CD4-positive, alpha-beta T cell treated with Interleukin-6 for 4 hours (primary cell): ENCODE measurements at regions not wholly inside any gene's neighbourhood (a gene's known extent, or its start where the extent isn't known, plus 50 kb on each side); places are given as distances from the start of the nearest gene placed in this dataset.

Experiments
- DNase-seq: peaks from one replicate; pipeline ENCODE4 v3.0.0-alpha.2; 2020; ENCODE audit warnings: mixed read lengths

DNA sequence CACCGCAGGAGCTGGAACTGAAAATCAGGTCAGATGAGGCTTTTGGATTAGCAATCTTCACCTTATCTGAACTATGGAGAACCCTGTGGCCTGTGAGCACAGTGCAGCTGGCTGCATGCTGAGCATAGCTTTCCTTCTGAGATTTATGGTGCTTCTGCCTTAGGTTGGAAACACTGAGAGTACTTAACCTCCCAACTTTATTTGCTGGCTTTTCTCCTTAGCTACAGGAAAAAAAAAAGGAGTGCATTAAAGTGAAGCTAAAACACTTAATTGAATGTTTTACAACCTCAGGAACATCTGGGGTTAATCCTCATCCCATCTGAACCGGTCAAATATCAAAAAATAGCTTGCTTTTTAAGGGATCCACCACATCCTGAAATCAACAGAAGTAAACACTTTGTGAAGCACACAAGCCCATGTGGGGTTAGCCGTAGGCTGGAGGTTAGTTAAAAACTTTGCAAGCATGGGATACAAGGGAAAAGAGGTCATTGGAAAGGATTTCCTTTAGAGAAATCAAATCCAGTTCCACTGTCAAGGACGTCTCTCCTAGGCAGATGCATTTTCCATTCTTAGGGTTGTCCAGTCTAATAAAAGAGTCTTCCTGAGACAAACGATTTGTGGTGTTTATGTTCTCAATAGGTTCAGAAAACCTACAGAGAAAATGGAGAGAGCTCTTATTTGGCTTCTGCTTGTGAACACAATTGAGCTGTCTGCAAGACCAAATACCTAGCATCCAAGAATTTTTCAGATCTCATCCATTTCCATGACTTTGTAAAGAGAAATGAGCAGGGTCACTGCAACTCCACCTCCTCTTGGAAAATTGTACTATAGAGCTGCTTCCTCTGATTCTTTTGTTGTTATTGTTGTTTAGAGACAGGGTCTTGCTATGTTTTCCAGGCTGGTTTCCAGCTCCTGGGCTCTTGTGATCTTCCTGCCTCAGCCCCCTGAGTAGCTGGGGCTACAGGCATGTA, 470.4 kb upstream of the IGFBP3 start:
- no peak for DNase-seq

DNA sequence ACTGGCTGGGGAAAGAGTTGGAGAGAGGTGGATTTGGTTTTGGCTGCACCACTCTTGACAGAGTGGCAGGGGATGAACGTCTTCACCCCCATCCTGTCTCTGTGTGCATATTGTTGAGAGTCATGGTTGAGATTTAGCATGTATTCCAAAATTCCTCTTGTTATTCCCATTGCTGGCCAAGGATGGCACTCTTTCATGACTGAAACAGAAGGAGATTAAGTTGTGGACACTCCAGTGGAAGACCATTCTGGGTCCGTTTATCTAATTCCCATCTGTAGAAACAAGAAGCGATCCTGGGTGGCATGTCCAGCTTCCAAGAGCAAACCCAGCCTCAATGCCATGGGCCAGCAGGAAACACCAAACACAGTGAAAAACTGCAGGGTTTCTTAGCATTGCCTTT, 469.0 kb upstream of the IGFBP3 start:
- no peak for DNase-seq

DNA sequence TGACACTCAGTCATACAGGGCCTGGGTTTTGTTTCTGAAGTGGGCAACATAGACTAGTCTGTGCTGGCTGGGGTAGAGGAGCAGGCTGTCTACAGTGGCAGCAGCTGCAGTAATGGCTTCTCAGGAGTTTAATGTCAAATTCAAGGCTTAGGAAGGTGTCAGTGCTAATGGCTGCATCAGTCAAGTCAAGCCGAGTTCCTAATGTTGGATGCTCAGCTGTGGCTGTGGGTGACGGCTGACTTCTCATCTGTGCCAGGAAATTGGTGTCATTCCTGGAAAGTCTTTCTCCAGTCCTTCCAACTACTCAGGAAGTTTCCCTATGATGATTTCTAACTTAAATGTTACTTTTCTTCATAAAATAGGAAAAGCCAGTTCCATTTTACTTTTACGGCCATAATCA, 468.1 kb upstream of the IGFBP3 start:
- no peak for DNase-seq

DNA sequence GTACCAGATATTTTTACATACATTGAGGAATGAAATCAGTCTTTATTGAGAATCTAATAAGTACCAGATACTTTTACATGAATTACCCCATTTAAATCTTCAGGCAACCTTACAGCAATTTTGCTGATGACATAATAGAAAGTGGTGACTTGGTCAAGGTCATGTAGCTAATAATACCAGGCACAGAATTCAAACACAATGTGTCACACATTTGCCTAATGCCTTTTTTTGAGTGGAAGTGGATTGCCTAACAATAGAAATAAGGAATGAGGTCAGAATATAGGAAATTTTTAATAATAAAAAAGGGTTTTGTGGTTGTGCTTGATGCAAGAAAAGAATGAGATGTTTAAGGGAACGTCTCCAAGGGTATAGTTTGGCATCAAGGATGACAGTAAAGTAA, 466.6 kb upstream of the IGFBP3 start:
- DNase-seq = no peak

DNA sequence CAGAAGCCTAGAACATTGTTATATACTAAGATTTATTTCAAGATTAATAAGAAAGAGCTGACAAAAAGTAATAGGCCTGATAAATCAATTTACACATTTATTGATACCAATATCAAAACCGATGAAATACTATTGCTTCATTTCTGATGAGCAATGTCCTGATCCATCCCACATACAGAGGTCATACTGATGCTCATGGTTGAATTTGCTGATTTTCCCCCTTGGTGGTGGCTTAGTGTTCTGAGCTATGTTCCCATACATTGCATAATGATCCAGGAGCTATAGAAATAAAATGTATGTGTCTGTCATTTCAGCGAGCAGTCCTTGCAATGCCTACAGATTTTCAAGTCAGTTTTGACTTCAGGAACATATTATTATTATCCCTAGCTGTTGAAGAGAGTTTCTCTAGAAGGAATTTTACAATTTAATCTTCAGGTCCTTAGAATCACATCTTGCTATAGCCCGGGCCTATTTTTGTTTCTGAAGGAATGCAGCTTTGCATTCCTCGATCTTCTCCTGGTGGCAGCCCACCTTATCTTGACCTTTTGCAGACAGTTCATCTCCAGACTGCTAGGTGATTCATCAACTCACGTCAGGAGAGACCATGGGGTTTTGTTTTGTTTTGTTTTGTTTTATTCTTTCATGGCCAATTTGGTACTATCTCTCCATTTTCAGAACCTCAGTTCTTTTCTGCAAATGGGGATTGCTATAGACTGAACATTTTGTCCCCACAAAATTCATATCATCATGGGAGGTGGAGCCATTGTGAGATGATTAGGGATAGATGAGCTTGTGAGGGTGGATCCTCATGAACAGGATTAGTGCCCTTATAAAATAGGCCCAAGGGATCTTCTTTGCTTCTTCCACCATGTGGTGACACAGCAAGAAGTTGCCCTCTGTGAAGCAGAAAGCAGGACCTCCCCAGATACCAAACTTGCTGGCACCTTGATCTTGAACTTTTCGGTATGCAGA, 465.6 kb upstream of the IGFBP3 start:
- DNase-seq = no peak

DNA sequence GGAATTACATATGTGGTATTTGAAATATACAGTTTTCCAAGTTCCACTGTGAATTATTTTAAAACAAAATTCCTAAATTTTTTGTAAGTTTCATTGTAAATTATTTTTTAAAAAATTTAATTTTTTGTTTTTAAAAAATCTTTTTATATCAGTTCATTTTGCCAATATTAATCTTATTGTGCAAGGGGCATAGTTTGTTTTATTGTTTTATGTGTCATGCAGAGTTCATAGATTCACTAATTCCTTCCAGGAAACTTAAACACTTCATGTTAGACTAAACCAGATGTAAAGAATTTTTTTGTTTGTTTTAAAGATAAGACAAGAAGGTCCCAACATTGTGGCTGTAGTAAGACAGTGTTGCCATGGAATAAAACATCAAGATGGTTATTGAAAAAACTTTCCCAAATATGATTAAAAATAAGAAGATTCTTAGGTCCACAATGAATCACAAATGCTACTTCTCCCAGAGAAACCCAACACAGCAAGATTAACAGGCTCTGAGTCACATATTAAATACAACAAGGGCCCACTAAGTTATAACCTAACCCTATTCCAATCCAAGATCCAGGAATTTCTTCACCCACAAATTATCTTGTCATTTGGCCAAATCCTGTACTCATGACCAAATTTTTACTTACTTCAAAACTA, 464.7 kb upstream of the IGFBP3 start:
- DNase-seq = no peak

DNA sequence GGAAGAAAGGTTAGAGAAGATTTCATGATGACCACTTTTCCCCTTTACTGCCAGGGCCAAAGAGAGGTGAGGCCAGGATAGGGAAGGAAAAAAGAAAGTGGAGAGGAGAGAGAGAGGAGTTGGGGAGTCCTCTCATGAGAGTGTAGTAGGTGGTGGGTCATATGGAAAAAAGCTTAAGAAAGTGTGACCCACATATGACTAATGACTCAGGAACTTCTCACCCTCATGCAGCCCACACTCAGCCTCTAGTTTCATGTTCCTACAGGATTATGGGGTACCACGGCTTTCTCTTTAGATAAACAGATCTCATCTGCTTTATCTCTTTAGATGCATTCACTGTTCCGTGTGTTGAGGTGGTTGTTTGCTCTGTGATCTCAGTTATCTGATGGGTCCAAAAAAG, 462.5 kb upstream of the IGFBP3 start:
- no peak for DNase-seq

DNA sequence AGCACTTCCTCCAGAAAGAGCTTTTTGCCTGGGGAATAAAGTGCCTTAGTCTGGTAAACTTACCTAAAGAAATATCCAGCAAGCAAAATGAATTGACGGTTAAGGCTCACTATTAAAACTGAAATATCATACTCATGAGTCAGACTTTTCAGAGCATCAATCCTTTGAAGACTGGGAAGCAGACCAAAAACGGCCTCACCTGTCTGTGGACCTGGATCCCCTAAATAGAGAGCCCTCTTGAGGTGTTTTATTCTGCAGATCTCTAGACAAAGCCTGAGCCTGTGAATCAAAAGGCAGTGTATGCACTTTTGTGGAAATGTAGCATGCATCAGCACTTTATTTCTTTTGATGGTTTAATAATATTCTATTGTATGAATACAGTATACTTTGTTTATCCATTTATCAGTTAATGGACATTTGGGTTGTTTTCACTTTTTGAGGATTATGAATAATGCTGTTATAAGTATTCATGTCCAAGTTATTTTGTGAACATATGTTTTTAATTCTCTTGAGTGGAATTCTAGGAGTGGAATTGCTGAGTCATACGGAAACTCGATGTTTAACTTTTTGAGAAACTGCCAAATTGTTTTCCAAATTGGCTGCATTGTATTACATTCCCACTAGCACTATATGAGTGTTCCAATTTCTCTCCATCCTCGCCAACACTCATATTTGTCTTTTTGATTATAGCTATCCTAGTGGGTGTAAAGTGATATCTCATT, 449.0 kb upstream of the IGFBP3 start:
- no peak for DNase-seq

DNA sequence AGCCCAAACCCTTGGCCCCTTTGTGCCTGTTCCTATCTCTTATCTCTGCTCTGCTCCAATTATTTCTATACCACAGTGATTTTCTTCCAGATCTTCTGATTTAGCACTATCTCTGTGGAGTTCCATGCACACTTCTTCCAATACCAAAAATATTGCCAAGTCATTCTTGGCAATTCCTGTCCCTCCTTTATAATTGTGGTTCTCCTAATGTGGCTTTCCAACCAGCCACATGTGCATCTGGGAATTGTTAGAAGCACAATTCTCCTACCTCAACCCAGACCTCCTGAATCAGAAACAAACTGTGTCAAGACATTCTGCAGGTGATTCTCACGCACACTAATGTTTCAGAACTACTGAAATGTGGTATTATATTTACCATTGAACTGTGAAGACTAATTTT, 447.8 kb upstream of the IGFBP3 start:
- no peak for DNase-seq

DNA sequence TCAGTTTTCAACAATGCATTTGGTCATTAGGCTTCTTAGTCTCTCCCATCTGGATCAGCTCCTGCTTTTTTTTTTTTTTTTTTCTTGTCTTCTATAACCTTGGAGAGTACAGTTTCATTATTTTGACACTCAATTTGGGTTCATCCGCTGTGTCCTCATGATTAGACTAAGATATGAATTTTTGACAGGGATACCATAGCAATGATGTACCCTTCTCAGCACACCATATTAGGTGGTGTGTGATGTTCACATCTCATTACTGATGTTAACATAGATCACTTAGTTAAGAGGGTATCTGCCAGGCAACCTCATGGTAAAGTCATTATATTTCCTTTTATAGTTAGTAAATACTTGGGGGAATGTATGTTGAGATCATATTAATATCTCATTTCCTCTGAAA, 445.5 kb upstream of the IGFBP3 start:
- DNase-seq = no peak

DNA sequence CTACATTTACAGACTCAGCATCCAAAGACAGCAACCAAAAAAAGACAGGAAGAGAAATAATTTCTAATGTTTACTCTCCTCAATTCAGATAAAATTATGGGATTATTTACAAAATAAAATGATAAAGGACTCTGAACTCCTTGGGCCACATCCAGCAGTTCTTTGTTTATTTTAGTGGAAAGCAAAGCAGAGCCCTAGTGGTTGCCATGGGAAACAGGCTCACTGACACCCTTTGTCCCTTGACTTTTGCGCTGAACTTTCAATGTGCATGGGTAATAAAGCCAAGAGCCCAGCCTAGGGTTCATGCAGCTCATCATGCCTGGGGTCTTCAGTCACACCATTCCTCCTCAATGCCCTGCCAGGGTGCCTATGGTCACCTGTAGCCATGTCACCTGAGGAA, 442.6 kb upstream of the IGFBP3 start:
- no peak for DNase-seq

DNA sequence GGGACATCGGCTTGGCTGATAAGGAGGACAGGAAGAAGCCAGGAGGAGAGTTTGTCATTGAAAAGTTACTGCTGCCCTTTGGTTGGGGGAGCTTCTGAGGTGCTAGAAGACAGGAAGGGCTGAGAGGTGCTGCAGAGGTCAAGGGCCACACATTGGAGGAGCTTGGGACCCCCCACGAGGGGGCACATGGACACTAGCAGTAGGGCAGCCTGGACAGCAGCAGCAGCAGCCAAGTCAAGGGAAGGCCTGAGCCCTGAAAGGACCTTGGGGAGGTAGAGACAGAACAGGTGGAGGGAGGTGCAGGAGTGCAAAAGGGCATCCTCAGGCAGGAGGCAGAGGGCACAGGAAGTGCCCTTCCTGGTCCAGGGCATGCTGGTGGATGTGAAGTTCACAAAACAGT, 439.7 kb upstream of the IGFBP3 start:
- no peak for DNase-seq

DNA sequence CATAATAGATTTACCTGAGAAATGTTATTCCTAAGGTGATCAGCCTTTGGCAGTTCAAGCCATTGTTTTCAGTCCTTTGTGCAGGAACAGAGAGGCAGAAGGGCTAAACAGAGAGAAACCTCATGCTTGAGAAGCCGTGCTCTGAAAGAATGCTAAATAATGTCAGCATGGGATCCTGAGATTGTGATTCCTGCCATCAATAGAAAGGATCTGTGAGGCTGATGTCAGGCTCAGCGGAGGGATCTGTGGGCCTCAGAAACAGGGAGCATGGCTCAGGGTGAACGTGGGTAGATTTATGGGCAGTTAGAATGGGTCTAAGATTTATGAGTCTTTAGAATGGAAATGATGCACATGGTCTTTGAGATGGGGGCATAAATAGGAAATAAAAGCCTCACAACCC, 439.2 kb upstream of the IGFBP3 start:
- no peak for DNase-seq

DNA sequence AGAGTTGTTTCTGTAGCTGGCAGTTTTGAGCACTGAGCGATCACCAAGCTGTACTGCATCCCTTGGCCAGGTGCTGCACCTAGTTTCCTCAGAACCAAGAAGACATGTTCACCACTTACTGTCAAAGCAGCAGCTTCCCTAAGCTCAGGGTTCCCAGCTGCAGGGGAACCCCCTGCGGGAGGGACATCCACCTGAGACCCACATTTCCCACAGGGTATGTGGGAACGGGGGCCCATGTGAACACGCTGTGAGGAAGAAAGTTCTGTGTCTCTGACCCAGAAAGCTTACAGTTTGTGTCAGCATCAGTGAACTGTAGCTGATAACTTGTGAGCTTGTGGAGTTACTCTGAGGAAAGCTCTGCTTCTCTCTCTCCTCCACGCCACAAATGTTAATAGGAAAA, 436.8 kb upstream of the IGFBP3 start:
- DNase-seq = no peak

DNA sequence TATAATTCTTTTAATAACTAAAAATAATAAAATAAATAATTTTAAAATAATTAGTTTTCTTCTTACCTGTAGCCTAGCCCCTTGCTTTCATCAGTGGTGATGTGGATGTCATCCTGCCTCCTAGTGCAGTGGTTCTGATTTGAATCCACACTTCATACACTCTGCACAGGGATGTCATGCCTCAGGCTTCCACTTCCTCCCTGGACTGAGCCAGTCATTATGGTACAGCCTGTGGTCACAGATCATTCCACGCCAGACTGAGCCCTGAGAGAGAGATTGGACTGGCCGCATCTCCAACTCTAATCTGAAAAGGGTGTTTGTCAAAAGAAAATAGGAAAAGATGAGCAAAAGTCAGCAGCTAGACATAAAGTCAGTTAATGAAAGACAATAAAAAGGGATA, 436.2 kb upstream of the IGFBP3 start:
- no peak for DNase-seq

DNA sequence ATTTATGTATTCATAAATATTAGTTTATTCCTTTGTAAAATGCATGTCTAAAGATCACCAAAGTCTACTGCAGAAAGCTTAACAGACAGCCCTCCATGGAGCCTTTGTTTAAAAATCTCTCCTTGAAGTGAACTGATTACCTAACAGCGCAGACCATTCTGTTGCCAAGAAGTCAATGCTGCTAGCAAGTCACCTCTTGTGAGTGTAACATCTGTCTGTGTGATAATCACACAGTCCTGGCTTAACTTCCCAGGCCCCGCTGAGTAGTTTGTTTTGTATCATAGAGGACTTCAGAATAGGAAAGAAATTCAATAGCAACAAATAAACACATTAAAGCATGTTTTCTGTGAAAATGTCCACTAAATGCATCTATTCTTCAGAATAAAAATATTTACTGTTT, 435.3 kb upstream of the IGFBP3 start:
- no peak for DNase-seq

DNA sequence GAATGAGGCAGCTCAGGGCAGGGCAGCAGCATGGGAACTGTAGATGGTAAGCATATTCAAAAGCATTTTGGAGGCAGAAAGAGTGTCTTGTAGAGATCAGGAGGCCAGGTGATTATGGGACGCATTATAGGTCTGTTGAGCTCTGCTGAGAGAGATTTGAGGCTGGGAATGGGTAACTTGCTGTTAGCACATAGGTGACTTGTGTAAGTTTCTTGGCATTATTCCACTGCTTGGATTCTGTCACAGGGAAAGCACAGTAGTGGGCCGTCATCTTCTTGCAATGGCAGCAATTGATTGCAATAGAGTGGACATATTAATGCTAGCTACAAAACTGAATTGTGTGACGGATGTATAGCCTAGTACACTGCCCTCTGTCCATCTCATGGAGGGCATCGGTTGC, 434.3 kb upstream of the IGFBP3 start:
- no peak for DNase-seq

DNA sequence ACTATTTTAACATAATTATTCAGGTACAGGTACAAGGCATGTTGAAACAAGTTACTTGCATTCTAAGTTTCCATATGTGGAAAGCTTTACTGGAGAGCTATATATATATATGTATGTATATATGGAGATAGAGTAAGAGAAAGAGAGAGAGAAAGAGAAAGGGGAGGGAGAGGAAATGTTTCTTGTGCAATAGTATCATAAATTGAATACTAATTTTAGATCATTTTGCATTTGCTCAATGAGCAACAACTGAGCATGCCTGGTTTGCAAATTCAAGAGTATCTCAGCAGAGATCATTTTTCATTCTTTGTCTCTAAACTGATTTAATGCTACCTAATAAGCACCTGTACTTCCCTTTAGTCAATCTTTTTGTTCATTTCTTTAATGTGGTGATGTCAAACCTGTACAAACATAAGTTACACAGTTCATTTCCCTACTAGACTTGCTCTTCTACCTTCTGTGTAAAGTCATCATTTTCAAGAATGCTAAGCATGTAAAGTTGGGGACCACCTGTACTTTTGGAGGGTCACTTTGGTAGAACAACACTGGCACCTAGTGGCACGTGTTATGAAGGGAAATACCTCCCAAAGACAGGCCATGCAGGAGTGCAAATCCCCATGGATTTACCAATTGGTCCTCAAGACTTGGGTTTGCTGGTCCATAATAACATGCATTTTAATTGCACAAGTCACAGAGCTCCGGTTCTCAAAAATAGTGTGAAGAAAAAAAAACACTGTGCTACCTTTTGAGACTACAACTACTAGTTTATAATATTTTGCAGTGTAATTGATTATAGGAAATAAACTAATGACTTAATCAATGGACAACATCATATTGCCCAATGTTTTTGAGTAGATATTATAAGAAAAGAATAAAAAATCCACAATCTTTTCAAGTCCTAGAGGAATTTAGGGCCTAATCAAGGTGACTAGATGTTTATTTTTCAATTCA, 431.2 kb upstream of the IGFBP3 start:
- peak; percentile 13 for DNase-seq

DNA sequence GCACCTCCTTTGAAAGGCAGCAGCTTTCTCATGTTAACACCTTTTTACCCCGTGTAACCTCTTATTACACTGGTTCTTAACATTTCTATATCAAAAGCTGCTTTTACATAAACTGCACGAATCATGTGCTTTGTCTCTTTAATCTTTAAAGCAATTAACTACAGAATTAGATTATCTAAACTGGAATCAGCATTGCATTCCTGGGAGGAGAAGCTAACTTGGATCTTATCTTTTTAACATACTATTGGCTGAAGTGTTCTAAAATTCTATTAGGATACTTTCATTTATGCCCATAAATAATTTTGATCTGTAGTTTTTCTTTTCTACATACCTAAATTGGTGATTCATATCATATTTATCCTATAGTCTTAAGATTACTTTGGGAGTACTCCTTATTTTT, 428.4 kb upstream of the IGFBP3 start:
- DNase-seq = no peak

DNA sequence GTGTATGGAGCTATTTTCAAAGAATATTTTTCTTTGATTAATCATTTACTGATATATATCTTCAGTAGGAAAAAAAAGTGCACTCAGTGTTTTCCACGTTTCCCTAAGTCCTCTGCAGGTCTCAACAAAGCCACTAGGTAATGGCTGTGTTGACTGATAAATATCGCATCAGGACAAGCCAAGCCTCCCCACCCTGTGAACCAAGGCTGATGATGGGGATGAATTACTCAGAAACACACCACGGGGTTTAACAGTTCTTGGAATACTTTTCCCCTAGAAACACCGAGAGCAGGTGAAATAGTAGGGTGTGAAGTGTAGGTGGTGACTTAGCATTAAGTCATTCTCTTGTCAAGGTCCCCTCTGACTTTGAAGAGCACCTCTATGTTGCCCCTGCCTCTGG, 423.5 kb upstream of the IGFBP3 start:
- no peak for DNase-seq

DNA sequence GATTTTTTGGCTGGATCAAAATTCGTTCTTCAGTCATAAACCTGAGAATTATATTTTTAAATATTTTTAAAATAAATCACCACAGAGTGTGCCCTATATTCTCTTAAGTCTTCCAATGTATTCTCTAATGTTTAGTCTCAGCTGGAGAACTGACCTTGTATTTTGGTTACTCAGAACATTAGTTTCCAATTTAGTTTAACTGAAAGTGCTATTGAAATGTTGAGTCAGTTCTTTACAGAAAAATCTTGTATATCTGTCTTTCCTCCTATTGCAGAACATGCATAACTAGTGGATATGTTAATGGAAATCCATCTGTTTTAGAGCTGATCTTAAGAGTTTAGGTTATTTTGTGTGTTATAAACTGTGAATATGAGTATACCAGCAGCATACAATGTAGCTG, 422.7 kb upstream of the IGFBP3 start:
- DNase-seq = no peak
